Fibroblast of skin of left quadriceps (primary cell): ENCODE measurements at regions not wholly inside any gene's neighbourhood (a gene's known extent, or its start where the extent isn't known, plus 50 kb on each side); places are given as distances from the start of the nearest gene placed in this dataset.
A peak's percentile ranks its signal among the peaks of the same experiment; 100 is the strongest.

Experiments used
- DNase-seq, 2 experiments: peaks; one replicate each; pipeline ENCODE4 v3.0.0-alpha.2; 2013; ENCODE audit warnings: low read depth in 2 of 2

GRCh38 chr9:2496169-2496568, 125.4 kb upstream of the VLDLR start:
- DNase-seq, result no peak

- no peak for DNase-seq
These were observed 124.7 kb upstream of the VLDLR start for GRCh38 chr9:2496934-2497333.

- DNase-seq, result no peak
These were observed 123.8 kb upstream of the VLDLR start for GRCh38 chr9:2497666-2498400.

GRCh38 chr9:2502210-2502609, 119.4 kb upstream of the VLDLR start:
- DNase-seq, result no peak

DNA sequence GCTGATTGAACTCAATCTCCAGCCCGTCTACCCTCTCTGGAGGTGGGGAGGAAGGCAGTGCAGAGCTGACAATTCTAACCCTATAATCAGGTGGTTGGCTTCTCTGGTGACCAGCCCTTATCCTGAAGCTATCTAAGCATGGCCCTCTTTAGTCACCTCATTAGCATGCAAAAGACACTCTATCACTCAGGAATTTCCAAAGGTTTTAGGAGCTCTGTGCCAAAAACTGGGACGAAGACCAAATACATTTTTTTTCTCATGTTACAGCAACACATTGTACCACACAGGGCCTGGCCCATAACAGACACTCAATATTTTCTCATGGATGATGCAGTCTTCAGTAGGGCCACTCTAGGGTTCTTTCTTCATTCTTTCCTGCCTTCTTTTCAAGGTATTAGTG, 118.8 kb upstream of the VLDLR start:
- DNase-seq, result no peak

DNA sequence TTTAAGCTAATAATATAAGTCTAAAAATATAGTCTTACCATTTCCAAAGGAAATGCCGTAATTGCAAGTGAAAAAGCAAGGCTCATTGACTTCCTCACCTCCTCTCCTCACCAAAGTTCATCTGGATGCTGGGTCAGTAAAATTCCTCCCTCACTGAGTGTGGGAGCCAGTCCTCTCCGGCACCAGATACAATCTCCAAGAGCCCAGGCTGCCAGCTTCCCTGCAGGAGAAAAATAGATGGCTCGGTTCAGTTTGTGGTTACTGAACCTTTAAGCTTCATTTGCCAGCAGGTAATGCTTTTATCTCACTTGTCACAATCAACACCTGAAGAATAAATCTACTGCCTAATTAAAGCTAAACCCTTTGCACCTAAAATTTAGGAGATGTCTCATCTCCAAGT, 115.3 kb upstream of the VLDLR start:
- DNase-seq, result no peak

GRCh38 chr9:2523591-2523990, 98.0 kb upstream of the VLDLR start:
- no peak for DNase-seq

GRCh38 chr9:2524601-2525000, 97.0 kb upstream of the VLDLR start:
- no peak for DNase-seq

DNA sequence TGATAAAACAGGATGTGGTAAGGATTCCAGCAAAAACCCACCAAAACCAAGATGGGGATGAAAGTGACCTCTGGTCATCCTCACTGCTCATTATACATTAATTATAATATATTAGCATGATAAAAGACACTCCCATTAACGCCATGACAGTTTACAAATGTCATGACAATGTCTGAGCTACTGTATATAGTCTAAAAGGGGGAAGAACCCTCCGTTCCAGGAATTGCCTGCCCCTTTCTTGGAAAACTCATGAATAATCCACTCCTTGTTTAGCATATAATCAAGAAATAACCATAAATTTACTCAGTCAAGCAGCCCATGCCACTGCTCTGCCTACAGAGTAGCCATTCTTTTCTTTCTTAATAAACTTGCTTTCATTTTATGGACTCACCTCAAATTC, 96.4 kb upstream of the VLDLR start:
- no peak for DNase-seq

DNA sequence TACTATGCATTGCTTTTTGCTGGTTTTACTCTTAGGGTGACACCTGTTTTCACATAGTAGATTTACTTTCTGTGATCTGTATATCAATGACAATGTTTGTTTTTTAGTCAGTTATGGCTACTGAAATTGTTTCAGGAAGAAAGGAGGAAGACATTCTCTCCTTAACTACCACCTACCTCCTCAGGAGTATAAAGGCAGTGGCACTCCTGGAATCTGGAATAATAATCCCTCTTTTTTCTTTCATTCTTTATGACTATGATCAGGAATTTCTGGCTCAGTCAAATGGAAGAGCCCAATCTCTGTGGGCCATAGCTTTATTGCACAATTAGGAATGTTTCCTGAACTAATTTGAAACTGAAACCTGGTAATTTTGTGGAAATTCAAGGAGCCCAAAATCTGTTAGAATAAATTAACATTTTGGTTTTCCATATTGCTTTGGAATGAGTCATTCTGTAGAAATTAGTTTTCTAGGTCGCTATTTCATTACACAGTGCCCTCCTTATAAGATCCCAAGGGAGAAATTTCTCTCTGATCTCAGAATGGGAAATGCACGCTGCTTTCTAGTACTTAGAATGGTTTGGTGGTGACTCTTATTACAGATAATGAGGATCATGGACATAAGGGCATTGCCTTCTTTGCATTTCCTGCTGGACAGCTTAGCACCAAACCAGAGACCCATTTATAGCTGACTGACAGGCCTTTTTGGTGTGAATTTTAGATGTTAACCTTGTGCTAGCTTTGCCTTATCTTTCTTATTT, 95.3 kb upstream of the VLDLR start:
- no peak for DNase-seq

- no peak for DNase-seq
These were observed 90.1 kb upstream of the VLDLR start for GRCh38 chr9:2531481-2531880.

- no peak for DNase-seq
These were observed 85.1 kb upstream of the VLDLR start for GRCh38 chr9:2536511-2536910.

DNA sequence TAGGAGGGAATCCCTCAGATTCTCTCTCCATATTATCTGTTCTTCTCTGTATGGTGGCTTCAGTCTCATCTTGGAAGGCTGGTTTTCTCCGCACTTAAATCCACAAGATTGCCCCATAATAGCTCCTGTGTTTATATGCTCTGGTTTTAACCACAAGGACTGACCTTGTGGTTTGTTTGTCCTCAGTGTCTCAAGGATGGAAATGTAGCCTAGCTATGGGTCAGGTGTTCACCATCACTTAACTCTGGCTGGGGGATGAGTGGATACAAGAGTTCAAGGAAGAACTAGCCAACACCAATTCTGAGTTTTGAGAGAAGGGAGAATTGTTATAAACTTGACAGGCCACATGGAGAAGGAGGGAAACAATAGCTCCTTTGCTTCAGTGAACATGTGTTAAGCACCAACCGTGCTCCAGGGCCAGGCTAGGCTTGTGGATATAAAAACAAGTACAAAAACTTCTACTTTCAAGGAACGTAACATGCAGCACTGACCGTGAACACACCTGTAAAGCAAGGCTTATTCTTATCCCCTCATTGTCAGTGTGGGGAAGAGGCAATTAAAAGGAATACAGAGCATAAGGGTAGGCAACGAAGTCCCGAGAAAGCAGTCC, 75.6 kb upstream of the VLDLR start:
- DNase-seq, result no peak

- DNase-seq, result peak in 1 of 2 experiments; percentile 19
These were observed 65.5 kb upstream of the VLDLR start for GRCh38 chr9:2555899-2556600.

DNA sequence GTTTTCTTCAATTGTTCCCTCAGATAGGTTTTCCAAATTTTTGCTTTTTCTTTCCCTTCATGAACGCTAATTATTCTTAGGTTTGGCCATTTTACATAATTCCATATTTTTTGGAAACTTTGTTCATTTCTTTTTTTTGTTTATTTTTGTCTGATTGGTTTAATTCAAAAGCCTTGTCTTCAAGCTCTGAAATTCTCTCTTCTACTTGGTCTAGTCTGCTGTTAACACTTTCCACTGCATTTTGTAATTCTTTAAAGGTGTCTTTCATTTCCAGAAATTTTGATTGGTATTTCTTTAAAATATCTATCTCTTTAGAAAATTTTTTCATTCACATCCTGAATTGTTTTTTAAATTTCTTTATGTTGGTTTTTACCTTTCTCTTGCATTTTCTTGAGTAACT, 63.9 kb upstream of the VLDLR start:
- DNase-seq, result no peak

- DNase-seq, result peak; percentile 90 to 91
These were observed 62.1 kb upstream of the VLDLR start for GRCh38 chr9:2559192-2560152.

DNA sequence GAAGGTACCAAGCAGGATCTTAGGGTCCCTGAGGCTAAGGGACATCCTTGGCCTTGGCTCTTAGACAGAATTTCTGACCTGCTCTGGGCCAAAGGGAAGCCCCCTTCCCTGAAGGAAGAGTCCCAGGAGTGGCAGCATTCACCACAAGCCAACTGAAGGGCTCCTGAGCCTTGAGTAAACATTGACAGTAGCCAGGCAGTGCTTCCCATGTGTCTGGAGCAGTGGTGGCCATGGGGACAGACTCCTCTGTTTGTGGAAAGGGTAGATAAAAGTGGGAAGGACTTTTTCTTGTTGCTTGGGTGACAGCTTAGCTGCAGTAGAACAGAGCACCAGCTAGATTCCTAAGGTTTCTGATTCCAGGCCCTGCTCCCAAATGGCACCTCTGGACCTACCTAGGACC, 61.4 kb upstream of the VLDLR start:
- no peak for DNase-seq

DNA sequence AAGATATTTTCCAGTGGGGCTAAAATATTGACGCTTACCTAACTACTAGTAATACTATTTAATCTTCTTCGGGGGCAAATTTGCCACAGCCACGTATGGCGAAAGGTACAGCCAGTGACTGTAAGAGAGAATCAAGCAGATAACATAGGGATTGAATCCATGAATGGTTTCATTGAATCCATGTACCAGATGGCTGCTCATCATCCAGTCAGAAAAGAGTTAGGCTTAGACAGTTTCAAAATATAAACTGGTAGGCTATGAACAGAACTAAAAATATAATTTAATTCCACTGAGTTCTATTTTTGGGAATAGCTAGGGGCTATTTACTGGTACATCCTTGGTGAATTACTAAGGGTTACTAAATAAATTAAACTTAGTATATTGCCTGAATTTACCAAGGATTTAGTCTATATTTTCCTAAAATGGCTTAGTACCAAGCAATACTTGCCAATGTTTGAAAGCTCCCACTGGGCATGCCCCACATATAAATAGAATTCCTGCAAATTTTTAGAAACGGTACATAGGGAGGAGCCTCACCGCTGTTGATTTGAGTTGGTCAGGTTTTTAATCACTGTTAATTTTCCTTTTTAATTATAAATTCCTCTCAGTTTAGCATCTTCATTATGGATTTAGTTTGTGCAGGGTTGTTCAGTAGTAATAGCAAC, 55.8 kb upstream of the VLDLR start:
- DNase-seq, result no peak

GRCh38 chr9:2567922-2568321, 53.7 kb upstream of the VLDLR start:
- no peak for DNase-seq

- no peak for DNase-seq
These were observed 52.9 kb upstream of the VLDLR start for GRCh38 chr9:2568689-2569088.
